GM19372 (cell line): ENCODE measurements at regions not wholly inside any gene's neighbourhood (a gene's known extent, or its start where the extent isn't known, plus 50 kb on each side); places are given as distances from the start of the nearest gene placed in this dataset.
"Not testable (repeated sequence)": the region's sequence is repeated elsewhere in the genome, so short reads cannot be mapped to it uniquely, and the experiment has no call there.

ENCODE experiments used
- ATAC-seq: cut with Tn5 transposase; IDR thresholded peaks from one replicate; pipeline ENCODE4 v1.9.1; 2021; ENCODE audit warnings: mild to moderate bottlenecking, low read depth, moderate library complexity; ENCODE audit not compliant: unreplicated experiment

GRCh38 chr4:110424144-110424543 is 51.8 kb upstream of the ENPEP start:
- no peak for ATAC-seq

- no peak for ATAC-seq
These were observed 57.3 kb upstream of the ENPEP start for GRCh38 chr4:110418641-110419040.

DNA sequence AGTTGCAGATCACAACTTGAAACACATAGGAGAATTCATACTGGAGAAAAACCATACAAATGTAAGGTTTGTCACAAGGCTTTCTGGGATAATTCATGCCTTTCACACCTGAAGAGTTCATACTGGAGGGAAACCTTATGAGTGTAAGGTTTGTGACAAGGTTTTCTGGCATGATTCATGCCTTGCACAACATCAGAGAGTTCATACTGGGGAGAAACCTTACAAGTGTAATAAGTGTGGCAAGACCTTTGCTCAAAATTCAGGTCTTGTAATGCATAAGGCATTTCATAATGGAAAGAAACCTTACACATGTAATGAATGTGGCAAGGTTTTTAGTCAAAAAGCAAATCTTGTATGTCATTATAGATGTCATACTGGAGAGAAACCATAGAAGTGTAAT is 58.8 kb upstream of the ENPEP start:
- ATAC-seq = no peak

DNA sequence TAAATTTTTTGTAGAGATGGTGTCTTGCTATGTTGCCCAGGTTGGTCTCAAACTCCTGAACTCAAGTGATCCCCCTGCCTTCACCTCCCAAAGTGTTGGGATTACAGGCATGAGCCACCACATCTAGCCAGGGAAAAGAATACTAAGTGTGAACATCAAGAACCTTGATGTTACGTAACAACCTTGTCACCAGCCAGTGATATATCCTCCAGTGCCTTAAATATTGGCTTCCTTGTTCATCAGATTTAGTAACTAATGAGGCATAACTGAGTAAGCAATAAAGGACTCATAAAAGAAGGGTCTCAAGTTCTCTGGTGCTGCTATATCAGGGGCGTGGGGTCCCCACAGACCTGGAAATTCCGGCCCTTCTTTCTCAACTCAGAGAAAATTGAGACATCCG is 60.5 kb upstream of the ENPEP start:
- ATAC-seq = no peak

GRCh38 chr4:110415041-110415440 is 60.9 kb upstream of the ENPEP start:
- ATAC-seq = no peak

DNA sequence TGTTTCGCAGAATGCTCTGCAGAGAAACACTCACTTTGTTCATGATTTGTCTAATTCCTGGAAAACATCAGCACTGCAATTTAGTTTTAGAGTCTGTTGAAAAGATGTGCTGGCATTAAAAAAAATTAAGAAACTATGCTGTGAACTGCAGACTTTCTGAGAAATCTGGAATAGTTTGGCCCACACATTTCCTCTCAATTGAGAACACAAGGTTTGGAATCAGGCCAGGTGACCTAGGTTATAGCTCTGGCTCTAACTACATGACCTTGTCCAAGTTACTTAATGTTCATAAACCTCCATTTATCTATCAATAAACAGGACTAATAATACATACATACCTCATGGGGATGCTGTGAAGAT is 61.4 kb upstream of the ENPEP start:
- ATAC-seq = no peak

DNA sequence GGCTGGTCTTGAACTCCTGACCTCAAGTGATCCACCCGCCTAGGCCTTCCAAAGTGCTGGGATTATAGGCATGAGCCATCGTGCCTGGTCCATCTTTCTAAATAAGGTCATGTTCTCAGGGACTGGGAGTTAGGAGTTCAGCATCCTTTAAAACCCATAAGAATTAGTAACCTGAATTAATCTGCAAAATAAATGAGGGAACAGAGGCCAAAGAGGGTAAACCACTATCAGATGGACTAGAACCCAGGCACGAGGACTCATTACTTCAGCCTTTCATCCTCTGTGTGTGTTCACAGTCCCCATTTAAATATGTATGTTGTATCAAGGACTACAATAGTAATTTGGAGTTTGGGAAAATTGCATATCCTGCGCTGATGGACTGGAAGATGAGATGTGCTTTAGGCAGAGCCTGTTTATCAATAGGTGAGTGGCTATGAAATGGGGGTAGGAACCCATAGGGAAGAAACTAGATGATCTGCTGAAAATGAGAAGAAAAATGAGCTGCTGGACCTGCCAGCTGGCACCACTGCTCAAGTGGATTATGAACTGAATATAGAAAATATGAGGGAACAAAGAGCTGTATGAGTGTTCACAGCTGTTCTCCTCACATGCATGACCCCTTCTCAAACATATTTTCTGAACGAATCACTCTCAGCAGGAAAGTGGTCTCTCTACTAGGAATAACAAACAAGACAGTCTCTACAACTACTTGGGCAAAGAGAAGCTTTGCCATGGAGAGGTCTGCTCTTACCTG is 62.0 kb upstream of the ENPEP start:
- ATAC-seq = not testable (repeated sequence)

DNA sequence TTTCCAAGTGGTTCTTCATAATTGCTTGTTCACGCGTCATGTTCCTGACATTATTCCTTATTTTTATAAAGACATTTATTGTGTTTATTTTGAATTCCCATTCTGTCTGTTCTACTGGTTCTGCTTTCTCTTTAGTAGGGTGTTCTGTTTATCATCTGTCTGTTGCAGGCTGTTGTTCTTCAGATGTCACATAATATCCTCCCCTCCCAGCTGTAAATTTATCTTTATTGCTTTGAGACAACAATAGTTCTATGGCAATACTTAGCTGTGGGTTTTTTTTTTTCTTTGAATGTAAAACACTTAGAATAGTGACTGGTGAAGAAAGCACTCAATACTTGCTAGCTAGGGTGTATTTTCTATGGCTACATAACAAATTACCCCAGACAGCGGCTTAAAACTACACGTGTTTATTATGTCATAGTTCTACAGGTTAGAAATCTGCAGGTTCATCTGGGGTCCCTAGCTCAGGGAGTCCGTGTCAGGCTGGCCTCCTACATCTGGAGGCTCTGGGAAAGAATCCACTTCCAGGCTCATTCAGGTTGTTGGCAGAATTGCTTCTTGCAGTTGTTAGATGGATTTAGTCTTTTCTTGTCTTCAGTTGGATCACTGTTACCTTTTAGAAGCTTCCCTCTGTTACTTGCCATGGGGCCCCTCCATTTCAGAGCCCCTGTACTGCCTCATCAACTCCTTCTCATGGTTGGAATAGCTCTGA is 63.4 kb upstream of the ENPEP start:
- no peak for ATAC-seq

GRCh38 chr4:110411574-110412011 is 64.4 kb upstream of the ENPEP start:
- ATAC-seq = no peak

GRCh38 chr4:110410853-110411573 is 64.9 kb upstream of the ENPEP start:
- not testable (repeated sequence) for ATAC-seq

DNA sequence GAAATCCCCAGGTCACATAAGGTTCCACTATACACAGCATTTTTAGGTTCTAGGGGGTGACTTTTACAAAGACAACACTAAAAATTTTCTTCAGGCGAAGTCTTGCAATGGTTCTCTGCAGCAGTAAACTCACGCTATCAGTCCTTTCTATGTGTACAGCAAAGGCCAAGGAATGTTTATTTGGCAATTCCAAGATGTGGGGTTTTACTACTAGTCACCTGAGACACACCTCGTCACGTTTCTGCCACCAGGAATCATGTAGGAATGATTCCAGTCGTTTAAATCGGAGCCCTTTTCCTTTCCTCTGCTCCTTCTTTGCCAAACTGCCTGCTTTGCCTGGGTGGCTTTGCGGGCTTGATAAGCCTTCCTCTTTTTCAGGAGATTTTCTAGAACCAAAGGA is 75.9 kb upstream of the ENPEP start:
- no peak for ATAC-seq

DNA sequence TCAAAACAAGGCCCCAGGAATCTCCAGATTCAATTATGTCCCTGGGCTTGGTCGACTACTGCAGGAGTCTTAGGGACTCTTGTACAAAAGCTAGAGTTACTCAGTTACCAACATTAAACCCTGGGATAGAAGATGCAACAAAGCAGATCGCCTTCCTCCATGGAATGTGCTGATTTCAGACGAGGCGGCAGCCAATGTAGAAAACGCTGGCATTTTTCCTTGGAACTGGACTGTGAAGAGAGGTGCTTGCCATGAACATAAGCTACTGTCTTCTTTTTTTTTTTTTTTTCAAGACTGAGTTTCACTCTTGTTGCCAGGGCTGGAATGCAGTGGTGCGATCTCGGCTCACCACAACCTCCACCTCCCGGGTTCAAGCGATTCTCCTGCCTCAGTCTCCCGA is 76.9 kb upstream of the ENPEP start:
- not testable (repeated sequence) for ATAC-seq

DNA sequence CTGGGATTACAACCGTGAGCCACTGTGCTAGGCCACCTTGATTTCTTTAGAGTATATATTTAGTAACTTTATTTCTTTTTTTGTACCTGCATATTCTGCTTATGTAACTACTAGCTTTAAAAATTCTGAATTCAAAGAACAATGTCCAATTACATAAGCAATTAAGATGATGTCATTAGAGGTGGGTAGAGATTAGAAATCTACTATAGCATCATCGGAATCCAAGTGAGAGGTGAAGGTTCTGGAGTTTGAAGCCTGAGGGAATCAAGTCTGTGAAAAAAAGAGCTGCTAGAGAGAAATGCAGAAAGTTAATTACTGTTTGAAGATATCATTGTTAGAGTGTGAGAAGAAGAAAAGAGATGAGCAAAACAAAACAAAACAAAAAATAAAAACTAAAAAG is 79.0 kb upstream of the ENPEP start:
- no peak for ATAC-seq

GRCh38 chr4:110395421-110395820 is 80.5 kb upstream of the ENPEP start:
- ATAC-seq = no peak

DNA sequence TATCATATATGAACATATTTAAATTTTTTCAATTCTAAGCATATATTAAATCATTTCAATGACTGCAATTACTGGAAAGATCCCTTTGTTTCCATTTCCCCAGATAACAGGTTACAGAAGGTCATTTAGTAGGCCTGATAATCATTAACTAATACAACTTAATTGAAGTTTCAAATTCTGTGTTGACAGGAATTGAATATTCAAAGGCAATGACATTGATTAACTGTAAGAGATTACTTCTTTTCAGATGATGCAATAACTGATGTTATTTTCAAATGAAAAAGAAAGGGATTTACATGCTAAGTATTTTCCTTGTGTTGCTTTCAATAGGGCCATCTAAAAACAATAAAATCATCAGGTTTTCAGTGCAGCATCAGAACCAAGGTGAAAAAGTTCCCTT is 81.1 kb upstream of the ENPEP start:
- no peak for ATAC-seq

GRCh38 chr4:110381784-110382183 is 94.2 kb upstream of the ENPEP start:
- ATAC-seq = no peak

GRCh38 chr4:110372485-110372884 is 103.5 kb upstream of the ENPEP start:
- ATAC-seq = no peak

- ATAC-seq = no peak
These were observed 104.8 kb upstream of the ENPEP start for GRCh38 chr4:110371016-110371770.

DNA sequence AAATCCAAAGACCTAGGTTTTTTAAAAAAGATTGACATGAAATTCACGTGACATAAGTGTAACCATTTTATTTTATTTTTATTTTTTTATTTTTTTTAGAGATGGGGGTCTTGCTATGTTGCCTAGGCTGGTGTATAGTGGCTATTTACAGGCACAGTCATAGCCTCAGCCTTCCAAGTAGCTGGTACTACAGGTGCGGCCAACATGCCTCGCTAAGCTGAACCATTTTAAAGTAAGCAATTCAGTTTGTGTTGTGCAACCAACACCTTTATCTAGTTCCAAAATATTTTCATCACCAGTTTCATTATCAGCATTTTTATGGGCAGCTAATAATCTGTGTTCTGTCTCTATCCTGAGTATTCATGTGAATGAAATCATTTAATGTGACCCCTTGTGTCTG is 107.5 kb upstream of the ENPEP start:
- ATAC-seq = no peak

DNA sequence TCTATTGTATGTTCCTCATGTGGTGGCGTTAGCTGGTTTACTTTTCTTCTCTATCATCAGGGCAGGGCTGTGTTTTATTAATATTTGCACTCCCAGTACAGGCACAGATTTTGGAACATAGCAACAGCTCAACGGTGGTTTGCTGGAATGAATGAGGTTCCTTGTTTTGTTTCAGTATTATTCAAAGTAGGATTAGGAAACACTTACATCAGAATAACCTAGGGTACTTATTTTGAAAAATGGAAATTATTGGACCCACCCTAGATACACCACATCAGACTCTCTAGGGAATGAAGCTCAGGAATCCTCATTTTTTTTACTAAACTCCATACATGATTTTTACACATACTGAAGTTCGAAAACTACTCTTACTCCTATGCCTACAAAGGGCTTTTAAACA is 108.8 kb upstream of the ENPEP start:
- no peak for ATAC-seq

DNA sequence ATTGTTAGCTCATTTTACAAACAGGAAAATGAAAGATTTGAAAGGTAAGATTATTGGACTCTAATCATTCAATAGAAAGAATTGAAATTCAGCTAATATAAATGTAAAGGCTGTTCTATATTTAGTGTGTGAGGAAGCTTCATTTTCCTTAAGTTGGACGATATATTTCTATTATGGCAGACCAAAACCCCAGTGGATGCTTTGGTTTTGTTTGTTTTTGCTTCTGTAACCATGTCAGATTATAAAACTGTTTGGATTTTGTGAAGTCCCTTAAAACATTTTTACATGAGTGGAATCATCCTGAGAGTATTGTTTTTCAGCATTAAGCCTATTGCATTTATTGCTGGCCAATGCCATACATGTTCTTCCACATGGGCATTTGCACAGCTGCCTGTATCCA is 110.2 kb upstream of the ENPEP start:
- ATAC-seq = no peak
